OCI-LY3 (cell line): ENCODE measurements at regions not wholly inside any gene's neighbourhood (a gene's known extent, or its start where the extent isn't known, plus 50 kb on each side); places are given as distances from the start of the nearest gene placed in this dataset.

Experiments
- EZH2phosphoT487 ChIP-seq: fragments of 200-600 bp; shearing (Covaris generic); IDR thresholded peaks from 2 replicates; pipeline ENCODE4 v1.6.1; 2018; ENCODE audit warnings: antibody characterized with exemption, mixed run types, low read depth
- TF ChIP-seq, protein P1 (sequence below): fragments of 200-600, 300-600 bp; sonication (generic); IDR thresholded peaks from 2 replicates; pipeline ENCODE4 v1.5.1; 2014; ENCODE audit warnings: antibody characterized with exemption, low read length, low read depth

DNA sequence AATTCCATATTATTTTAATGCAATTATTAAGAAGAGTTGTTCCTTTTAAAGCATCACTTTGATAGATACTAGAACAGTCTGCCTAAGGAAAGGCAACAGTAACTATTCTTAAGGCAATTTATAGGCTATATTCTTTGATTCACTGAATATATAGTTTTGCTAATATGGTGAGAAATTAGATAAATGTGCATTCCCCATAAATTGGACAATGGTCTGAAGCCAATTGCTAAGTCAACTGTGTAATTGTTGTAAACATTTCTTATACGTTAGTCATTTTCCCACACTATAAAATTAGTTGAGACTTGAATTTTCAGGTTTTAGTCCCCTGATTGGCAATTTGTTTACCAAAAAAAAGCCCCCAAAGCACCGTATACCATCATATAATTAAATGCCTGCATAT, 263.0 kb upstream of the NECTIN3 start:
- TF ChIP-seq, protein P1, sequence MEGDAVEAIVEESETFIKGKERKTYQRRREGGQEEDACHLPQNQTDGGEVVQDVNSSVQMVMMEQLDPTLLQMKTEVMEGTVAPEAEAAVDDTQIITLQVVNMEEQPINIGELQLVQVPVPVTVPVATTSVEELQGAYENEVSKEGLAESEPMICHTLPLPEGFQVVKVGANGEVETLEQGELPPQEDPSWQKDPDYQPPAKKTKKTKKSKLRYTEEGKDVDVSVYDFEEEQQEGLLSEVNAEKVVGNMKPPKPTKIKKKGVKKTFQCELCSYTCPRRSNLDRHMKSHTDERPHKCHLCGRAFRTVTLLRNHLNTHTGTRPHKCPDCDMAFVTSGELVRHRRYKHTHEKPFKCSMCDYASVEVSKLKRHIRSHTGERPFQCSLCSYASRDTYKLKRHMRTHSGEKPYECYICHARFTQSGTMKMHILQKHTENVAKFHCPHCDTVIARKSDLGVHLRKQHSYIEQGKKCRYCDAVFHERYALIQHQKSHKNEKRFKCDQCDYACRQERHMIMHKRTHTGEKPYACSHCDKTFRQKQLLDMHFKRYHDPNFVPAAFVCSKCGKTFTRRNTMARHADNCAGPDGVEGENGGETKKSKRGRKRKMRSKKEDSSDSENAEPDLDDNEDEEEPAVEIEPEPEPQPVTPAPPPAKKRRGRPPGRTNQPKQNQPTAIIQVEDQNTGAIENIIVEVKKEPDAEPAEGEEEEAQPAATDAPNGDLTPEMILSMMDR: no peak
- no peak for TF ChIP-seq EZH2phosphoT487
